ENCODE measurements at regions not wholly inside any gene's neighbourhood (a gene's known extent, or its start where the extent isn't known, plus 50 kb on each side); places are given as distances from the start of the nearest gene placed in this dataset.

- Histone ChIP-seq H3K9me2 (replicated peaks; ENCODE audit: insufficient read depth, low read length) (no peaks in the 10 kb centered on the region; the same call in 1 of the 2 replicates), H2AFZ (ENCODE audit: low read depth, low read length, severe bottlenecking) (no peak overlapping the region), H3K4me3 (ENCODE audit: insufficient read depth, low read length, poor library complexity, severe bottlenecking) (no peak overlapping the region), H3K79me2 (ENCODE audit: insufficient read depth, low read length) (no peaks in the 10 kb centered on the region), H3K27me3 (ENCODE audit: low read length) (no peaks in the 10 kb centered on the region), H3K9me3 (ENCODE audit: insufficient read depth, low read length) (no peaks in the 10 kb centered on the region), H3K36me3 (ENCODE audit: low read length) (no peaks in the 10 kb centered on the region), H3K9ac (ENCODE audit: low read length) (no peak overlapping the region), H3K27ac (ENCODE audit: low read depth, low read length) (no peak overlapping the region), H3K4me2 (ENCODE audit: low read depth, low read length, poor library complexity, severe bottlenecking) (no peak overlapping the region), H4K20me1 (ENCODE audit: low read depth, low read length) (no peaks in the 10 kb centered on the region), H3F3A (ENCODE audit: insufficient read depth) (no peaks in the 10 kb centered on the region)
- no peak for TF ChIP-seq EZH2phosphoT487 (conservative IDR thresholded peaks at IDR 0.05; ENCODE audit: low read length)
- no peak for TF ChIP-seq CTCF (IDR thresholded peaks at IDR 0.05; ENCODE audit: insufficient read depth, low read length, poor library complexity, severe bottlenecking)
Observed at GRCh38 chr18:39441648-39442047, 1876.0 kb upstream of the CELF4 start.

- H3K9me3 ChIP-seq (ENCODE audit: insufficient read depth, low read length): no peaks in the 10 kb centered on the region; the same call in 1 of the 2 replicates
- H3K79me2 ChIP-seq (ENCODE audit: insufficient read depth, low read length): no peaks in the 10 kb centered on the region
- H3K9ac ChIP-seq (ENCODE audit: low read length): no peak overlapping the region
- H2AFZ ChIP-seq (ENCODE audit: low read depth, low read length, severe bottlenecking): no peak overlapping the region
- no peaks in the 10 kb centered on the region for H3K9me2 ChIP-seq (replicated peaks; ENCODE audit: insufficient read depth, low read length)
- H3F3A ChIP-seq (ENCODE audit: insufficient read depth): no peaks in the 10 kb centered on the region
- no peak for TF ChIP-seq CTCF (IDR thresholded peaks at IDR 0.05; ENCODE audit: insufficient read depth, low read length, poor library complexity, severe bottlenecking)
- no peak for TF ChIP-seq EZH2phosphoT487 (conservative IDR thresholded peaks at IDR 0.05; ENCODE audit: low read length)
- H3K27ac ChIP-seq (ENCODE audit: low read depth, low read length): no peak overlapping the region
- no peaks in the 10 kb centered on the region for H4K20me1 ChIP-seq (ENCODE audit: low read depth, low read length)
- no peak overlapping the region for H3K4me3 ChIP-seq (ENCODE audit: insufficient read depth, low read length, poor library complexity, severe bottlenecking)
- no peaks in the 10 kb centered on the region for H3K36me3 ChIP-seq (ENCODE audit: low read length)
- no peaks in the 10 kb centered on the region for H3K27me3 ChIP-seq (ENCODE audit: low read length)
- no peak overlapping the region for H3K4me2 ChIP-seq (ENCODE audit: low read depth, low read length, poor library complexity, severe bottlenecking)
Observed at GRCh38 chr18:39435996-39436395, 1870.4 kb upstream of the CELF4 start.

GRCh38 chr18:39435209-39435608 lies 1869.6 kb upstream of the CELF4 start:
- Histone ChIP-seq H3K4me2 (ENCODE audit: low read depth, low read length, poor library complexity, severe bottlenecking) (no peak overlapping the region), H3K9me3 (ENCODE audit: insufficient read depth, low read length) (no peaks in the 10 kb centered on the region; the same call in 1 of the 2 replicates), H3K9ac (ENCODE audit: low read length) (no peak overlapping the region), H4K20me1 (ENCODE audit: low read depth, low read length) (no peaks in the 10 kb centered on the region), H3F3A (ENCODE audit: insufficient read depth) (no peaks in the 10 kb centered on the region), H3K4me3 (ENCODE audit: insufficient read depth, low read length, poor library complexity, severe bottlenecking) (no peak overlapping the region), H3K36me3 (ENCODE audit: low read length) (no peaks in the 10 kb centered on the region), H2AFZ (ENCODE audit: low read depth, low read length, severe bottlenecking) (no peak overlapping the region), H3K9me2 (replicated peaks; ENCODE audit: insufficient read depth, low read length) (no peaks in the 10 kb centered on the region), H3K27me3 (ENCODE audit: low read length) (no peaks in the 10 kb centered on the region), H3K27ac (ENCODE audit: low read depth, low read length) (no peak overlapping the region), H3K79me2 (ENCODE audit: insufficient read depth, low read length) (no peaks in the 10 kb centered on the region)
- TF ChIP-seq EZH2phosphoT487 (conservative IDR thresholded peaks at IDR 0.05; ENCODE audit: low read length): no peak
- no peak for TF ChIP-seq CTCF (IDR thresholded peaks at IDR 0.05; ENCODE audit: insufficient read depth, low read length, poor library complexity, severe bottlenecking)

Measured in SU-DHL-6 (cell line).